ENCODE measurements at regions not wholly inside any gene's neighbourhood (a gene's known extent, or its start where the extent isn't known, plus 50 kb on each side); places are given as distances from the start of the nearest gene placed in this dataset.

- Histone ChIP-seq H3K9me3 (no peaks in the 10 kb centered on the region), H3K4me1 (no peaks in the 10 kb centered on the region), H3K27ac (no peak overlapping the region), H3K27me3 (no peaks in the 10 kb centered on the region), H3K4me3 (no peak overlapping the region), H3K36me3 (no peaks in the 10 kb centered on the region)
- ATAC-seq (no peak), FAIRE-seq (no peak), DNase-seq (peak in 1 of 6 donors; percentile 44)
- WGBS, 2 donors: 66 to 69% methylated on average over 3 of the region's 3 CpGs
- no peak for TF ChIP-seq CTCF (IDR thresholded peaks at IDR 0.05)
- intact Hi-C loops (cut with DNase I): no loop called here
These were observed 1674.9 kb downstream of the HACE1 start for GRCh38 chr6:103184776-103185175.

- intact Hi-C loops (cut with DNase I): no loop called here
- H3K4me3 ChIP-seq: no peak overlapping the region
- 66 to 80% methylated on average over 3 of the region's 3 CpGs for WGBS, 2 donors
- no peaks in the 10 kb centered on the region for H3K9me3 ChIP-seq
- no peaks in the 10 kb centered on the region for H3K36me3 ChIP-seq
- DNase-seq: peak in 1 of 6 donors; percentile 31
- ATAC-seq: no peak
- no peak for TF ChIP-seq CTCF (IDR thresholded peaks at IDR 0.05)
- no peak for FAIRE-seq
- H3K27ac ChIP-seq: no peak overlapping the region
- no peaks in the 10 kb centered on the region for H3K27me3 ChIP-seq
- H3K4me1 ChIP-seq: no peaks in the 10 kb centered on the region
These were observed 1675.8 kb downstream of the HACE1 start for GRCh38 chr6:103183831-103184411.

GRCh38 chr6:103178193-103178592 lies 1681.5 kb downstream of the HACE1 start:
- DNase-seq (no peak), ATAC-seq (no peak), FAIRE-seq (no peak)
- WGBS, 2 donors: 39 to 61% methylated on average over 1 of the region's 1 CpG
- Histone ChIP-seq H3K4me3 (no peak overlapping the region), H3K36me3 (no peaks in the 10 kb centered on the region), H3K4me1 (no peaks in the 10 kb centered on the region), H3K27ac (no peak overlapping the region), H3K27me3 (no peaks in the 10 kb centered on the region), H3K9me3 (no peaks in the 10 kb centered on the region)
- intact Hi-C loops (cut with DNase I): no loop called here
- no peak for TF ChIP-seq CTCF (IDR thresholded peaks at IDR 0.05)

GRCh38 chr6:103177791-103178190 lies 1681.9 kb downstream of the HACE1 start:
- DNase-seq (no peak), FAIRE-seq (no peak), ATAC-seq (no peak)
- no peaks in the 10 kb centered on the region for H3K9me3 ChIP-seq
- no peak for TF ChIP-seq CTCF (IDR thresholded peaks at IDR 0.05)
- H3K36me3 ChIP-seq: no peaks in the 10 kb centered on the region
- 0% methylated on average over 1 of the region's 1 CpG for WGBS, 2 donors
- H3K27ac ChIP-seq: no peak overlapping the region
- H3K27me3 ChIP-seq: no peaks in the 10 kb centered on the region
- intact Hi-C loops (cut with DNase I): no loop called here
- no peak overlapping the region for H3K4me3 ChIP-seq
- H3K4me1 ChIP-seq: no peaks in the 10 kb centered on the region

- Histone ChIP-seq H3K9me3 (no peaks in the 10 kb centered on the region), H3K27me3 (no peaks in the 10 kb centered on the region), H3K4me3 (no peak overlapping the region), H3K27ac (no peak overlapping the region), H3K36me3 (no peaks in the 10 kb centered on the region), H3K4me1 (no peaks in the 10 kb centered on the region)
- FAIRE-seq (no peak), ATAC-seq (no peak), DNase-seq (no peak)
- 32 to 57% methylated on average over 1 of the region's 1 CpG for WGBS, 2 donors
- intact Hi-C loops (cut with DNase I): no loop called here
- TF ChIP-seq CTCF (IDR thresholded peaks at IDR 0.05): no peak
These were observed 1684.7 kb downstream of the HACE1 start for GRCh38 chr6:103175056-103175455.

All from pancreas (tissue), 10 donors.